ENCODE measurements at regions not wholly inside any gene's neighbourhood (a gene's known extent, or its start where the extent isn't known, plus 50 kb on each side); places are given as distances from the start of the nearest gene placed in this dataset.

DNA sequence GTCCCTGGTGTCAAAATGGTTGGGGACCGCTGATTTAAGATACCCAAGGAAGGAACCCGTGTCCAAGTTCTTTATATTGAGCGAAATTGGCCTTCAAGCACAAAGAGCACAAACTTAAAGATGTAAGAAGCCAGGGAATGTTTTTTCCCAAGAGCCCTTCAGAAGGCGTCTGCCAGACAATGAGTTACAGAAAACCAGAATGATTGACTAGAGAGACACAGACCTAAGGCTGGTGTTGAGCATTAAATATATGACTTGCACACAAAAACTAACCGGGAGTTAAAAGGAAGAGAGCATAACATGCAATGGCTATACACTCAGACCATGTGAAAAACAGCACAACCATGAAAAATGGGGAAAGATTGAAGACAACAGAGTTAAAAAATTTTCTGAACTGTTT is 157.5 kb upstream of the FAM9B start:
- H3K27ac Mint-ChIP-seq (ENCODE audit: unreplicated experiment): no peak overlapping the region
- CTCF ChIA-PET: no interaction called here
- TF ChIP-seq, protein P1, sequence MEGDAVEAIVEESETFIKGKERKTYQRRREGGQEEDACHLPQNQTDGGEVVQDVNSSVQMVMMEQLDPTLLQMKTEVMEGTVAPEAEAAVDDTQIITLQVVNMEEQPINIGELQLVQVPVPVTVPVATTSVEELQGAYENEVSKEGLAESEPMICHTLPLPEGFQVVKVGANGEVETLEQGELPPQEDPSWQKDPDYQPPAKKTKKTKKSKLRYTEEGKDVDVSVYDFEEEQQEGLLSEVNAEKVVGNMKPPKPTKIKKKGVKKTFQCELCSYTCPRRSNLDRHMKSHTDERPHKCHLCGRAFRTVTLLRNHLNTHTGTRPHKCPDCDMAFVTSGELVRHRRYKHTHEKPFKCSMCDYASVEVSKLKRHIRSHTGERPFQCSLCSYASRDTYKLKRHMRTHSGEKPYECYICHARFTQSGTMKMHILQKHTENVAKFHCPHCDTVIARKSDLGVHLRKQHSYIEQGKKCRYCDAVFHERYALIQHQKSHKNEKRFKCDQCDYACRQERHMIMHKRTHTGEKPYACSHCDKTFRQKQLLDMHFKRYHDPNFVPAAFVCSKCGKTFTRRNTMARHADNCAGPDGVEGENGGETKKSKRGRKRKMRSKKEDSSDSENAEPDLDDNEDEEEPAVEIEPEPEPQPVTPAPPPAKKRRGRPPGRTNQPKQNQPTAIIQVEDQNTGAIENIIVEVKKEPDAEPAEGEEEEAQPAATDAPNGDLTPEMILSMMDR (IDR thresholded peaks at IDR 0.05; ENCODE audit: insufficient read depth in 1 of 2, low read depth in 1 of 2, low read length in 1 of 2, severe bottlenecking in 1 of 2, unreplicated experiment in 1 of 2): no peak
- no peak overlapping the region for H3K4me3 Mint-ChIP-seq (ENCODE audit: unreplicated experiment)
- no peak overlapping the region for H3K4me3 ChIP-seq (ENCODE audit: low read depth, low read length)
- H3K9me3 ChIP-seq: no peaks in the 10 kb centered on the region
- no peaks in the 10 kb centered on the region for H3K27me3 ChIP-seq (replicated peaks; ENCODE audit: control insufficient read depth, insufficient read depth, low read length)
- H3K36me3 Mint-ChIP-seq (ENCODE audit: insufficient read depth, unreplicated experiment): no peaks in the 10 kb centered on the region
- no peaks in the 10 kb centered on the region for H3K4me1 Mint-ChIP-seq (ENCODE audit: low read depth, unreplicated experiment)
- H3K9me3 Mint-ChIP-seq (ENCODE audit: unreplicated experiment): peaks cover 9% of the 10 kb centered on the region
- intact Hi-C loops (cut with micrococcal nuclease; ENCODE audit: unreplicated experiment): no loop called here
- BruUV-seq (replicated peaks): no TSS peak
- POLR2A ChIA-PET: no interaction called here
- DNase-seq: no peak
- peaks cover 3% of the 10 kb centered on the region for H3K27me3 Mint-ChIP-seq (ENCODE audit: insufficient read depth, unreplicated experiment)
- no peaks in the 10 kb centered on the region for H3K4me1 ChIP-seq
- H3K36me3 ChIP-seq (ENCODE audit: control insufficient read depth, insufficient read depth, low read length): no peaks in the 10 kb centered on the region

DNA sequence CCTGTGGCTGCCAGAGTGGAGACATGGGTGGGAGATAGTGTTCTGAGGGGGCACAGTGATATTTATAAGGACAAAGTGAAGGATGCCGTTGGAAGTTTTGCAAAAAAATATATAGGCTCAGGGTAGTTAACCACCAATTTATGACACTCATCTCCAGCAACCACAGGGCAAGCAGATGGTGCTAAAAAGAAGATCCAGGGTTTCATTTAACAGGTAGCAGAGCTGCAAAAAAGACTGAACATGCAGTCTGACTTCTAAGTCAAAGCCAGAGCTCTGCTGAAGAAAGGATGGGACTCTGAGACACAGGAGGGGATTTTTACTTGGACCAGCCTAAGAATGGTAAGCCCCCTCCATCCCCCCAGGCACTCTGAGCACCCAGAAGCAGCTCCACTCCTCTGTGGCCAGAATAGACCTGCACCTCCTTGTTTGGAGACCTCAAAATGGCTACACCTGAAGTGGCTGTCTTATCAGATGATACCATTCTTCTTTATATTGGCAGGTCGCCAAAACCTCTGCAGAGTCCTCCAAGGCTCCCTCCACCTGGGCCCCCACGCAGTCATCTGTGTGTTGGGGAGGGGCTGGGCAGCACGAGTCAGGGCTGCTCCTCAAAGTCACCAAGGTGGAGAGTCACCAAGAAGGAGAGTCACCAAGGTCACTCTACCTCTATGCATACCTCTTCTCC is 161.4 kb upstream of the FAM9B start:
- intact Hi-C loops (cut with micrococcal nuclease; ENCODE audit: unreplicated experiment): no loop called here
- Mint-ChIP-seq H3K4me3 (ENCODE audit: unreplicated experiment) (no peak overlapping the region), H3K9me3 (ENCODE audit: unreplicated experiment) (peaks cover 9% of the 10 kb centered on the region), H3K4me1 (ENCODE audit: low read depth, unreplicated experiment) (no peaks in the 10 kb centered on the region), H3K27me3 (ENCODE audit: insufficient read depth, unreplicated experiment) (peaks cover 3% of the 10 kb centered on the region), H3K27ac (ENCODE audit: unreplicated experiment) (no peak overlapping the region), H3K36me3 (ENCODE audit: insufficient read depth, unreplicated experiment) (no peaks in the 10 kb centered on the region)
- TF ChIP-seq, protein P1 (IDR thresholded peaks at IDR 0.05; ENCODE audit: insufficient read depth in 1 of 2, low read depth in 1 of 2, low read length in 1 of 2, severe bottlenecking in 1 of 2, unreplicated experiment in 1 of 2): no peak
- POLR2A ChIA-PET: no interaction called here
- Histone ChIP-seq H3K4me1 (no peaks in the 10 kb centered on the region), H3K27me3 (replicated peaks; ENCODE audit: control insufficient read depth, insufficient read depth, low read length) (no peaks in the 10 kb centered on the region), H3K9me3 (no peaks in the 10 kb centered on the region), H3K36me3 (ENCODE audit: control insufficient read depth, insufficient read depth, low read length) (no peaks in the 10 kb centered on the region), H3K4me3 (ENCODE audit: low read depth, low read length) (no peak overlapping the region)
- CTCF ChIA-PET: no interaction called here
- no peak for DNase-seq
- no TSS peak for BruUV-seq (replicated peaks)

DNA sequence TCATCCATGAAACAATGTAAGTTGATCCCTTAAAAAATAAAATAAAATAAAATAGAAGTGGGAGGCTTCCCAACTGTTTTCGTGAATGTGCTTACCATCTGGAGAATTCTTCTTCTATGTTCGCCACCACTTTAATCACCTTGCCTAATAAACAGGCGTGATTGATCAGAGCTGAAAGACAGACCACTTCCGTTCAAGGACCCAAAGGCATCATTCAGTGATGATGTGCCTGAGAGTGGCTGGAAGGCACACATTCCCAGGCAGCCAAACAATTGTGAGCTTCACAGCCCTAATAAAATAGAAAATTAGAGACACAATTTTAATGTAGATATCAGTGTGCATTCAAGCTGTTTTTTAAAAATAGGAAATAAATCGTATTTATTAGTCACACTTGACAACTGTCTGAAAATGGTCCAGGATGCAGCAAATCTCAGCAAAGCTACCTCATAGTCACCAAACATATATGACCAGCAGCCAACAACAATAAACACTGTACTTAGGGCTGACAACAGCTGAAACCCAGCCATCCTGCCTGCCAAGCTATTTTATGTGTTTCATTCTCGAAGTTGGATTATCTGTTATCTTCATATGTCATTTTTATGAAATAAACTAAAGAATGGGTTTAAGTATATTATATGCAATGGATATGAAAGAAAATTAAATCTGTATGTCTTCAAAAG is 163.2 kb upstream of the FAM9B start:
- POLR2A ChIA-PET: no interaction called here
- Mint-ChIP-seq H3K4me3 (ENCODE audit: unreplicated experiment) (no peak overlapping the region), H3K4me1 (ENCODE audit: low read depth, unreplicated experiment) (no peaks in the 10 kb centered on the region), H3K36me3 (ENCODE audit: insufficient read depth, unreplicated experiment) (no peaks in the 10 kb centered on the region), H3K9me3 (ENCODE audit: unreplicated experiment) (no peaks in the 10 kb centered on the region), H3K27me3 (ENCODE audit: insufficient read depth, unreplicated experiment) (no peaks in the 10 kb centered on the region), H3K27ac (ENCODE audit: unreplicated experiment) (no peak overlapping the region)
- Histone ChIP-seq H3K9me3 (no peaks in the 10 kb centered on the region), H3K4me1 (no peaks in the 10 kb centered on the region), H3K27me3 (replicated peaks; ENCODE audit: control insufficient read depth, insufficient read depth, low read length) (no peaks in the 10 kb centered on the region), H3K4me3 (ENCODE audit: low read depth, low read length) (no peak overlapping the region), H3K36me3 (ENCODE audit: control insufficient read depth, insufficient read depth, low read length) (no peaks in the 10 kb centered on the region)
- CTCF ChIA-PET: no interaction called here
- TF ChIP-seq, protein P1 (IDR thresholded peaks at IDR 0.05; ENCODE audit: insufficient read depth in 1 of 2, low read depth in 1 of 2, low read length in 1 of 2, severe bottlenecking in 1 of 2, unreplicated experiment in 1 of 2): no peak
- no peak for DNase-seq
- BruUV-seq (replicated peaks): no TSS peak
- intact Hi-C loops (cut with micrococcal nuclease; ENCODE audit: unreplicated experiment): no loop called here

Data from Caco-2 (cell line).